AG04450 (cell line): ENCODE measurements at regions not wholly inside any gene's neighbourhood (a gene's known extent, or its start where the extent isn't known, plus 50 kb on each side); places are given as distances from the start of the nearest gene placed in this dataset. TPM values are rescaled to one million over a fixed set of nuclear protein-coding genes. Genes with fewer than 3 reads are reported as not detected.
"Not testable (repeated sequence)": the region's sequence is repeated elsewhere in the genome, so short reads cannot be mapped to it uniquely, and the experiment has no call there.

Source experiments
- CTCF ChIA-PET: fragments of 300-600, 350-600 bp; formaldehyde crosslinking; extraction: SDS; loops from one replicate; lab custom pipeline; 2022; ENCODE audit warnings: antibody characterized with exemption, inconsistent platforms; lab: Charles Lee
- POLR2A ChIA-PET: fragments of 350-600 bp; formaldehyde crosslinking; extraction: SDS; loops from one replicate; lab custom pipeline; 2021; ENCODE audit warnings: antibody characterized with exemption, inconsistent platforms; lab: Yijun Ruan, JAX
- DNase-seq: peaks from one replicate; pipeline ENCODE4 v3.0.0-alpha.2; 2011; ENCODE audit warnings: low read depth, low spot score
- H3K27ac ChIP-seq: one replicate; pipeline ENCODE4 v1.5.1; 2012; ENCODE audit warnings: low read depth, low read length, control low read depth
- H3K27me3 ChIP-seq: one replicate; pipeline ENCODE4 v1.6.0; 2012; ENCODE audit warnings: low read length; ENCODE audit not compliant: control insufficient read depth, insufficient read depth
- H3K4me3 ChIP-seq: 2 replicates; pipeline ENCODE4 v1.5.1; 2011; ENCODE audit warnings: mild to moderate bottlenecking, low read depth, low read length, control low read depth
- H3K9me3 ChIP-seq: 2 replicates; pipeline ENCODE4 v1.5.1; 2012; ENCODE audit warnings: low read length; ENCODE audit not compliant: control insufficient read depth, insufficient read depth
- small RNA-seq: library from RNA; depleted of rRNA; stranded (forward); fragments of <200 nt; gene quantifications from one replicate; pipeline ENCODE3, GENCODE V24; 2012; ENCODE audit warnings: low read depth; ENCODE audit not compliant: insufficient read length
- TF ChIP-seq, protein P1 (sequence below): IDR thresholded peaks from 2 replicates; pipeline ENCODE4 v1.5.1; 2011; ENCODE audit warnings: low read depth, low read length, control low read depth, inconsistent platforms

DNA sequence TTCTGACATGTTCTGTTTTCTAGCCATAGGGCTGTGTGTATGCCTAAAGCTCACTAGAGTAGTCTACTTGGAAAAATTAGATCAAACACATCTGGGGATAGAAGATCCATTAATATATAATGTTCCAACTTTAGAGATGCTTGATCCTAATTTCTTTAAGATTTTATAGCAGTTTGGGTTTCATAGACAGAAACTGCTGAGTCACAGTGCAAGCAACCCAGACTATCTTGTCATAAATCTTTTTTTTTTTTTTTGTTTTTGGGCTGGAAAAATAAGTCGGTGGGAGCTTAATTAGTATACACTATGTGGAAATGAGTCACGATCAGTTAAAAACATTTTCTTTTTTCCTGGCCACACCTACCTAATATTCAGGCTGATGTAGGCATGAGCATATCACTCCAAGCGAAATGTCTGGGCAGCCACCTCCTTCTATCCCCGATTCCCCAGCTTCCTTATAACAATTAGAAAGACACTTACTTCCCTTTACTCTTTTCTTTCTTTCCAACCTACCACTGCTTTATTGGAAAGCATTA is 58.2 kb upstream of the CASK start:
- ChIA-PET CTCF (no interaction called here), POLR2A (no interaction called here)
- Histone ChIP-seq H3K27ac (no peak overlapping the region), H3K27me3 (no peaks in the 10 kb centered on the region), H3K9me3 (no peaks in the 10 kb centered on the region), H3K4me3 (no peak overlapping the region)
- TF ChIP-seq, protein P1, sequence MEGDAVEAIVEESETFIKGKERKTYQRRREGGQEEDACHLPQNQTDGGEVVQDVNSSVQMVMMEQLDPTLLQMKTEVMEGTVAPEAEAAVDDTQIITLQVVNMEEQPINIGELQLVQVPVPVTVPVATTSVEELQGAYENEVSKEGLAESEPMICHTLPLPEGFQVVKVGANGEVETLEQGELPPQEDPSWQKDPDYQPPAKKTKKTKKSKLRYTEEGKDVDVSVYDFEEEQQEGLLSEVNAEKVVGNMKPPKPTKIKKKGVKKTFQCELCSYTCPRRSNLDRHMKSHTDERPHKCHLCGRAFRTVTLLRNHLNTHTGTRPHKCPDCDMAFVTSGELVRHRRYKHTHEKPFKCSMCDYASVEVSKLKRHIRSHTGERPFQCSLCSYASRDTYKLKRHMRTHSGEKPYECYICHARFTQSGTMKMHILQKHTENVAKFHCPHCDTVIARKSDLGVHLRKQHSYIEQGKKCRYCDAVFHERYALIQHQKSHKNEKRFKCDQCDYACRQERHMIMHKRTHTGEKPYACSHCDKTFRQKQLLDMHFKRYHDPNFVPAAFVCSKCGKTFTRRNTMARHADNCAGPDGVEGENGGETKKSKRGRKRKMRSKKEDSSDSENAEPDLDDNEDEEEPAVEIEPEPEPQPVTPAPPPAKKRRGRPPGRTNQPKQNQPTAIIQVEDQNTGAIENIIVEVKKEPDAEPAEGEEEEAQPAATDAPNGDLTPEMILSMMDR: no peak
- DNase-seq: no peak

DNA sequence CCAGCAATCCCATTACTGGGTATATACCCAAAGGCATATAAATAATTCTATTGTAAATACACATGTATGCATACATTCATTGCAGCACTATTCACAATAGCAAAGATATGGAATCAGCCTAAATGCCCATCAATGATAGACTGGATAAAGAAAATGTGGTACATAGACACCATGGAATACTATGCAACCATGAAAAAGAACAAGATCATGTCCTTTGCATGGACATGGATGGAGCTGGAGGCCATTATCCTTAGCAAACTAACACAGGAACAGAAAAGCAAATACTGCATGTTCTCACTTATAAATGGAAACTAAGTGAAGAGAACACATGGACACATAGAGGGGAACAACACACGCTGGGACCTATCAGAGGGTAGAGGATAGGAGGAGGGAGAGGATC is 51.3 kb upstream of the CASK start:
- DNase-seq, H3K27me3 ChIP-seq, POLR2A ChIA-PET, H3K4me3 ChIP-seq, H3K9me3 ChIP-seq, H3K27ac ChIP-seq: not testable (repeated sequence)
- CTCF ChIA-PET: interaction anchor here (0.6 kb wide), 1 partner anchor 313 kb away, joined by 3 read pairs; no protein-coding TSS in a partner anchor

DNA sequence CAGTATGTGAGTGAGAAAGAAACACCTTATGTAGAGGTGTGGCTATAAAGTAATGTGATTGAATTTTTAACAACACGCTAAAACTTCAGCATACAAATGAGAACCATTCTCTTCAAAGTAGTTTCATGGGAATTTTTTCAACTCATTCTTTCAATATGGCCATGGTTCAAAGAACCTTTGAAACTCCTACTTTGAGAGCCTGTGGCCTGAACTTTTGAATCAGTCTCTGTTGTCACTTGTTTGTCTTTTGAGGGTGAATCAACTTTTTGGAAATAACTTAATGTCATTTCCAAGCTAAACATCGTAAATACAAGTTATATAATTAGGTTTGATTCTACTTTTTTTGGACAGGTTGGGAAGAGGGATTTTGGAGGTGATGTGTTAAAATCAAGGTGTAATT is 49.9 kb upstream of the CASK start:
- H3K4me3 ChIP-seq: no peak overlapping the region
- POLR2A ChIA-PET: no interaction called here
- no peaks in the 10 kb centered on the region for H3K27me3 ChIP-seq
- H3K27ac ChIP-seq: no peak overlapping the region
- CTCF ChIA-PET: no interaction called here
- TF ChIP-seq, protein P1: no peak
- no peak for DNase-seq
- no peaks in the 10 kb centered on the region for H3K9me3 ChIP-seq

Small RNAs in the stretch of these regions (small RNA-seq; reads per million reads assigned to genes)
- gene RNU6-1124P: not detected
- not detected for gene RNU6-630P
- not detected for gene Z92545.1
